Endothelial cell of umbilical vein (primary cell): ENCODE measurements at regions not wholly inside any gene's neighbourhood (a gene's known extent, or its start where the extent isn't known, plus 50 kb on each side); places are given as distances from the start of the nearest gene placed in this dataset.

Source experiments
- BruUV-seq: library from RNA; stranded (reverse); fragments of 400-500 nt; replicated peaks from 2 replicates; lab custom pipeline; 2021; lab: Mats Ljungman, UMichigan
- CTCF ChIA-PET: fragments of 300-600, 350-600 bp; sonication (Branson Sonifier 250); formaldehyde crosslinking; loops from one replicate; lab custom pipeline; 2021; ENCODE audit warnings: antibody characterized with exemption, inconsistent platforms; lab: Charles Lee
- POLR2A ChIA-PET: fragments of 300-600, 350-600 bp; sonication (Branson Sonifier 250); formaldehyde crosslinking; loops from one replicate; lab custom pipeline; 2021; ENCODE audit warnings: antibody characterized with exemption, inconsistent platforms; lab: Charles Lee
- DNase-seq: peaks from one replicate; pipeline ENCODE4 v3.0.0-alpha.2; 2011; ENCODE audit warnings: low read depth, low spot score
- FAIRE-seq: peaks from 2 replicates; lab custom pipeline; 2011; peaks lifted over from hg19 to GRCh38; lab: Jason Lieb, UNC
- H2AFZ ChIP-seq: 2 replicates; pipeline ENCODE4 v1.6.0; 2012; ENCODE audit warnings: low read depth, low read length, control low read depth, inconsistent platforms
- H3K27ac ChIP-seq: 2 replicates; pipeline ENCODE4 v1.5.1; 2011; ENCODE audit warnings: low read depth, mild to moderate bottlenecking, control low read depth, low read length, moderate library complexity; ENCODE audit not compliant: insufficient read depth
- H3K27me3 ChIP-seq, 2 experiments: 2 replicates each; pipeline versions ENCODE4 v1.6.0 to v1.6.1; 2011; ENCODE audit warnings: low read length in 2 of 2, mixed read lengths in 1 of 2; ENCODE audit not compliant: control insufficient read depth in 2 of 2, insufficient read depth in 2 of 2
- H3K36me3 ChIP-seq, 2 experiments: 2 replicates in 1 of 2; 3 replicates in 1 of 2; pipeline ENCODE4 v1.5.1; 2011; ENCODE audit warnings: low read length in 2 of 2, mild to moderate bottlenecking in 1 of 2, moderate library complexity in 1 of 2; ENCODE audit not compliant: control insufficient read depth in 2 of 2, insufficient read depth in 2 of 2; ENCODE audit errors: extremely low read depth in 1 of 2
- H3K4me1 ChIP-seq: 3 replicates; pipeline ENCODE4 v1.5.1; 2011; ENCODE audit warnings: mild to moderate bottlenecking, low read length; ENCODE audit not compliant: control insufficient read depth, insufficient read depth; ENCODE audit errors: extremely low read depth
- H3K4me2 ChIP-seq: 2 replicates; pipeline ENCODE4 v1.6.1; 2011; ENCODE audit warnings: low read length, control low read depth, mixed read lengths; ENCODE audit not compliant: insufficient read depth
- H3K4me3 ChIP-seq, 3 experiments: fragments of 200-600 bp in 1 of 3; sonication (generic), shearing (Covaris generic) in 1 of 3; replicated peaks in 1 of 3; 2 replicates each; pipeline ENCODE4 v1.5.1; 2011 to 2016; ENCODE audit warnings: control low read depth in 3 of 3, low read length in 3 of 3, mild to moderate bottlenecking in 2 of 3, inconsistent platforms in 1 of 3, low read depth in 1 of 3, moderate library complexity in 1 of 3; ENCODE audit not compliant: insufficient read depth in 1 of 3
- H3K79me2 ChIP-seq: 2 replicates; pipeline ENCODE4 v1.6.0; 2012; ENCODE audit warnings: low read length, inconsistent platforms; ENCODE audit not compliant: control insufficient read depth, insufficient read depth
- H3K9ac ChIP-seq: replicated peaks from 2 replicates; pipeline ENCODE3; 2011; ENCODE audit warnings: low read length, control low read depth; ENCODE audit not compliant: insufficient read depth; ENCODE audit errors: extremely low read depth
- H3K9me1 ChIP-seq: replicated peaks from 3 replicates; pipeline ENCODE4 v1.6.0; 2011; ENCODE audit warnings: mild to moderate bottlenecking, low read length; ENCODE audit not compliant: control insufficient read depth, insufficient read depth; ENCODE audit errors: extremely low read depth
- H3K9me3 ChIP-seq: replicated peaks from 2 replicates; pipeline ENCODE4 v1.5.1; 2012; ENCODE audit warnings: low read length, inconsistent platforms; ENCODE audit not compliant: control insufficient read depth, insufficient read depth
- H4K20me1 ChIP-seq: replicated peaks from 2 replicates; pipeline ENCODE3; 2011; ENCODE audit warnings: mild to moderate bottlenecking, low read length; ENCODE audit not compliant: control insufficient read depth, insufficient read depth; ENCODE audit errors: extremely low read depth
- CTCF ChIP-seq, 2 donors: IDR thresholded peaks; 1 replicate in 1 of 2; 2 replicates in 1 of 2; pipeline ENCODE4 v1.5.1; 2011; ENCODE audit warnings: low read length in 2 of 2, mild to moderate bottlenecking in 2 of 2, moderate library complexity in 2 of 2, control low read depth in 1 of 2, inconsistent platforms in 1 of 2, low read depth in 1 of 2; ENCODE audit not compliant: insufficient read depth in 1 of 2; ENCODE audit errors: extremely low read depth in 1 of 2
- EZH2 ChIP-seq: IDR thresholded peaks from 2 replicates; pipeline ENCODE4 v1.6.1; 2012; ENCODE audit warnings: borderline replicate concordance, low read depth, mild to moderate bottlenecking, moderate library complexity, low read length, inconsistent platforms; ENCODE audit not compliant: severe bottlenecking
- FOS ChIP-seq: IDR thresholded peaks from 2 replicates; pipeline ENCODE4 v1.6.1; 2011; ENCODE audit warnings: mild to moderate bottlenecking, low read length, moderate library complexity, borderline replicate concordance; ENCODE audit not compliant: insufficient read depth
- GATA2 ChIP-seq: IDR thresholded peaks from 2 replicates; pipeline ENCODE4 v1.7.0; 2011; ENCODE audit warnings: low read depth, mild to moderate bottlenecking, moderate library complexity, mixed read lengths, low read length; ENCODE audit not compliant: insufficient read length, insufficient read depth
- JUN ChIP-seq: IDR thresholded peaks from 2 replicates; pipeline ENCODE4 v1.6.1; 2011; ENCODE audit warnings: borderline replicate concordance, low read depth; ENCODE audit not compliant: insufficient read length, insufficient read depth
- MAX ChIP-seq: IDR thresholded peaks from 2 replicates; pipeline ENCODE4 v1.6.1; 2011; ENCODE audit not compliant: insufficient read depth, insufficient read length
- MYC ChIP-seq: IDR thresholded peaks from one replicate; pipeline ENCODE4 v1.6.1; 2011; ENCODE audit warnings: mild to moderate bottlenecking, low read depth, low read length
- POLR2A ChIP-seq: IDR thresholded peaks from 2 replicates; pipeline ENCODE4 v1.6.1; 2012; ENCODE audit warnings: low read depth, mild to moderate bottlenecking, control low read depth, low read length
- POLR2AphosphoS5 ChIP-seq: IDR thresholded peaks from 2 replicates; pipeline ENCODE4 v1.6.1; 2012; ENCODE audit warnings: low read depth, mild to moderate bottlenecking, control low read depth, low read length, moderate library complexity; ENCODE audit not compliant: insufficient read depth
- dilution Hi-C: fragments of 300-500 bp; cut with MboI; formaldehyde crosslinking; loops from one replicate; pipeline ENCODE4 v1.15.0; 2019; ENCODE audit warnings: low sequenced_read_pairs; ENCODE audit not compliant: extremely low pct_ligation_motif_present
- intact Hi-C: fragments of 100-400 bp; cut with micrococcal nuclease; formaldehyde crosslinking; loops from one replicate; pipeline ENCODE4 v1.10.0; 2022

DNA sequence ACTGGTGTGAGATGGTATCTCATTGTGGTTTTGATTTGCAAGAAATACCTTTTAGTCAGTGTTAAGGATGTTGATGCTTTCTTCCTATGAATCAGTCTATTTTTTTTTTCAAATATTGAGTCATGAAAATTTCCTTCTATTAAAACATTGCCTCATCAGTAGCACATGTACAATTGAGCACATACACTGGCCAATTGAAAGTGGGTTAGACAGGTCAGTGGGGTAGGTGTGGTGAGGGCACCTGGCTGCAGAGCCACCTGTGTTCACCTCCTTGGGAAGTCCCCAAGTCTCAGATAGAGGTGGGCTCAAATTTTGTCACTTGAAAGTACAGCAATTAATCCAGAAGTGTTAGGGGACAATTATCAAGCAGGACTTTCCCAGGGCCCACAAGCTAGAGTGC, 243.7 kb downstream of the SPRY1 start:
- peak; percentile 14 for DNase-seq
- no peaks in the 10 kb centered on the region for H3K4me1 ChIP-seq
- no peaks in the 10 kb centered on the region for H4K20me1 ChIP-seq
- H3K9me1 ChIP-seq = no peaks in the 10 kb centered on the region
- H3K27ac ChIP-seq = no peak overlapping the region
- POLR2A ChIA-PET = no interaction called here
- no peaks in the 10 kb centered on the region for H3K9me3 ChIP-seq
- H3K4me3 ChIP-seq = no peak overlapping the region
- dilution Hi-C loops (no loop called here), intact Hi-C loops (no loop called here)
- H3K9ac ChIP-seq = no peak overlapping the region
- TF ChIP-seq POLR2A (no peak), POLR2AphosphoS5 (no peak), JUN (no peak), FOS (peak; percentile 48), CTCF (IDR thresholded peaks at IDR 0.05; ENCODE audit: extremely low read depth in 1 of 2, insufficient read depth in 1 of 2, low read depth in 1 of 2, low read length in 2 of 2) (no peak)
- no peaks in the 10 kb centered on the region for H3K27me3 ChIP-seq
- BruUV-seq = no TSS peak
- no peak overlapping the region for H3K4me2 ChIP-seq
- H3K79me2 ChIP-seq = no peaks in the 10 kb centered on the region
- FAIRE-seq = no peak
- no peaks in the 10 kb centered on the region for H3K36me3 ChIP-seq
- CTCF ChIA-PET = no interaction called here
- H2AFZ ChIP-seq = no peak overlapping the region

- dilution Hi-C loops = no loop called here
- no peak for DNase-seq
- H3K27me3 ChIP-seq = no peaks in the 10 kb centered on the region
- no peaks in the 10 kb centered on the region for H3K79me2 ChIP-seq
- H3K4me2 ChIP-seq = no peak overlapping the region
- H3K9me1 ChIP-seq = no peaks in the 10 kb centered on the region
- H4K20me1 ChIP-seq = no peaks in the 10 kb centered on the region
- H3K9ac ChIP-seq = no peak overlapping the region
- CTCF ChIA-PET = no interaction called here
- no peaks in the 10 kb centered on the region for H3K9me3 ChIP-seq
- no TSS peak for BruUV-seq
- H3K27ac ChIP-seq = no peak overlapping the region
- H3K36me3 ChIP-seq = no peaks in the 10 kb centered on the region
- TF ChIP-seq CTCF (IDR thresholded peaks at IDR 0.05; ENCODE audit: extremely low read depth in 1 of 2, insufficient read depth in 1 of 2, low read depth in 1 of 2, low read length in 2 of 2) (no peak), MAX (no peak), MYC (no peak), EZH2 (no peak), JUN (no peak), GATA2 (no peak), FOS (no peak), POLR2A (no peak), POLR2AphosphoS5 (no peak)
- no peak for FAIRE-seq
- no peak overlapping the region for H3K4me3 ChIP-seq
- intact Hi-C loops = no loop called here
- H2AFZ ChIP-seq = no peak overlapping the region
- POLR2A ChIA-PET = no interaction called here
- H3K4me1 ChIP-seq = no peaks in the 10 kb centered on the region
Observed at GRCh38 chr4:123640824-123641223, 244.2 kb downstream of the SPRY1 start.
